ENCODE measurements at regions not wholly inside any gene's neighbourhood (a gene's known extent, or its start where the extent isn't known, plus 50 kb on each side); places are given as distances from the start of the nearest gene placed in this dataset.

GRCh38 chr6:21648475-21649050 lies 55.0 kb downstream of the SOX4 start:
- Mint-ChIP-seq H3K27ac (no peak overlapping the region), H3K4me1 (ENCODE audit: low read depth) (no peaks in the 10 kb centered on the region), H3K9me3 (no peaks in the 10 kb centered on the region), H3K36me3 (no peaks in the 10 kb centered on the region), H3K4me3 (no peak overlapping the region), H3K27me3 (peaks cover 5% of the 10 kb centered on the region)
- ChIA-PET CTCF (no interaction called here), POLR2A (no interaction called here)
- intact Hi-C loops (cut with micrococcal nuclease) = no loop called here
- DNase-seq = no peak

- Mint-ChIP-seq H3K27ac (no peak overlapping the region), H3K4me1 (ENCODE audit: low read depth) (no peaks in the 10 kb centered on the region), H3K27me3 (peaks cover 2% of the 10 kb centered on the region), H3K4me3 (no peak overlapping the region), H3K9me3 (no peaks in the 10 kb centered on the region), H3K36me3 (no peaks in the 10 kb centered on the region)
- no peak for DNase-seq
- intact Hi-C loops (cut with micrococcal nuclease) = no loop called here
- CTCF ChIA-PET = no interaction called here
- POLR2A ChIA-PET = no interaction called here
Observed at GRCh38 chr6:21653323-21653722, 59.8 kb downstream of the SOX4 start.

GRCh38 chr6:21653905-21654304 lies 60.4 kb downstream of the SOX4 start:
- POLR2A ChIA-PET = no interaction called here
- H3K27me3 Mint-ChIP-seq = peaks cover 2% of the 10 kb centered on the region
- intact Hi-C loops (cut with micrococcal nuclease) = no loop called here
- DNase-seq = no peak
- no peaks in the 10 kb centered on the region for H3K9me3 Mint-ChIP-seq
- H3K4me1 Mint-ChIP-seq (ENCODE audit: low read depth) = no peaks in the 10 kb centered on the region
- H3K27ac Mint-ChIP-seq = no peak overlapping the region
- no peak overlapping the region for H3K4me3 Mint-ChIP-seq
- CTCF ChIA-PET = no interaction called here
- no peaks in the 10 kb centered on the region for H3K36me3 Mint-ChIP-seq

GRCh38 chr6:21654361-21654760 lies 60.8 kb downstream of the SOX4 start:
- DNase-seq = no peak
- intact Hi-C loops (cut with micrococcal nuclease) = no loop called here
- CTCF ChIA-PET = no interaction called here
- Mint-ChIP-seq H3K36me3 (no peaks in the 10 kb centered on the region), H3K4me3 (no peak overlapping the region), H3K9me3 (no peaks in the 10 kb centered on the region), H3K27ac (no peak overlapping the region), H3K4me1 (ENCODE audit: low read depth) (no peaks in the 10 kb centered on the region), H3K27me3 (peaks cover 2% of the 10 kb centered on the region)
- POLR2A ChIA-PET = no interaction called here

- Mint-ChIP-seq H3K9me3 (no peaks in the 10 kb centered on the region), H3K27ac (no peak overlapping the region)
- CTCF ChIA-PET = no interaction called here
Observed at GRCh38 chr6:21663966-21664313, 70.4 kb downstream of the SOX4 start.

GRCh38 chr6:21664314-21665109 lies 71.0 kb downstream of the SOX4 start:
- Mint-ChIP-seq H3K36me3 (no peaks in the 10 kb centered on the region), H3K27me3 (peaks cover 58% of the 10 kb centered on the region), H3K4me1 (ENCODE audit: low read depth) (peaks cover 26% of the 10 kb centered on the region), H3K27ac (no peak overlapping the region), H3K9me3 (no peaks in the 10 kb centered on the region), H3K4me3 (no peak overlapping the region)
- intact Hi-C loops (cut with micrococcal nuclease) = loop anchor here (5.0 kb wide), 1 partner anchor 67 kb away; no protein-coding TSS in a partner anchor
- DNase-seq = no peak
- POLR2A ChIA-PET = no interaction called here
- CTCF ChIA-PET = no interaction called here

More at GRCh38 chr6:21663966-21664313, 70.4 kb downstream of the SOX4 start:
- Mint-ChIP-seq H3K36me3 (no peaks in the 10 kb centered on the region), H3K27me3 (peaks cover 54% of the 10 kb centered on the region), H3K4me3 (no peak overlapping the region), H3K4me1 (ENCODE audit: low read depth) (peaks cover 26% of the 10 kb centered on the region)
- POLR2A ChIA-PET = no interaction called here
- intact Hi-C loops (cut with micrococcal nuclease) = no loop called here
- no peak for DNase-seq

- no peaks in the 10 kb centered on the region for H3K36me3 Mint-ChIP-seq
- peaks cover 26% of the 10 kb centered on the region for H3K4me1 Mint-ChIP-seq (ENCODE audit: low read depth)
- peaks cover 58% of the 10 kb centered on the region for H3K27me3 Mint-ChIP-seq
- H3K4me3 Mint-ChIP-seq = no peak overlapping the region
- intact Hi-C loops (cut with micrococcal nuclease) = loop anchor here (5.0 kb wide), 1 partner anchor 68 kb away; no protein-coding TSS in a partner anchor
- CTCF ChIA-PET = no interaction called here
- POLR2A ChIA-PET = no interaction called here
- no peak for DNase-seq
- H3K27ac Mint-ChIP-seq = no peak overlapping the region
- H3K9me3 Mint-ChIP-seq = no peaks in the 10 kb centered on the region
Observed at GRCh38 chr6:21665110-21665391, 71.5 kb downstream of the SOX4 start.

- no peak for DNase-seq
- H3K9me3 Mint-ChIP-seq = no peaks in the 10 kb centered on the region
- ChIA-PET CTCF (no interaction called here), POLR2A (no interaction called here)
- no peak overlapping the region for H3K4me3 Mint-ChIP-seq
- intact Hi-C loops (cut with micrococcal nuclease) = loop anchor here (5.0 kb wide), 1 partner anchor 68 kb away; no protein-coding TSS in a partner anchor
- peaks cover 58% of the 10 kb centered on the region for H3K27me3 Mint-ChIP-seq
- H3K36me3 Mint-ChIP-seq = no peaks in the 10 kb centered on the region
- peaks cover 26% of the 10 kb centered on the region for H3K4me1 Mint-ChIP-seq (ENCODE audit: low read depth)
- no peak overlapping the region for H3K27ac Mint-ChIP-seq
Observed at GRCh38 chr6:21665392-21666200, 72.0 kb downstream of the SOX4 start.

GRCh38 chr6:21666201-21666691 lies 72.7 kb downstream of the SOX4 start:
- peaks cover 26% of the 10 kb centered on the region for H3K4me1 Mint-ChIP-seq (ENCODE audit: low read depth)
- H3K36me3 Mint-ChIP-seq = no peaks in the 10 kb centered on the region
- H3K27me3 Mint-ChIP-seq = peaks cover 57% of the 10 kb centered on the region
- H3K9me3 Mint-ChIP-seq = no peaks in the 10 kb centered on the region
- ChIA-PET CTCF (no interaction called here), POLR2A (no interaction called here)
- H3K27ac Mint-ChIP-seq = no peak overlapping the region
- no peak for DNase-seq
- no peak overlapping the region for H3K4me3 Mint-ChIP-seq
- intact Hi-C loops (cut with micrococcal nuclease) = loop anchor here (5.0 kb wide), 1 partner anchor 69 kb away; no protein-coding TSS in a partner anchor

- POLR2A ChIA-PET = no interaction called here
- H3K9me3 Mint-ChIP-seq = no peaks in the 10 kb centered on the region
- no peak overlapping the region for H3K27ac Mint-ChIP-seq
- no peaks in the 10 kb centered on the region for H3K36me3 Mint-ChIP-seq
- no peak overlapping the region for H3K4me3 Mint-ChIP-seq
- no peak for DNase-seq
- CTCF ChIA-PET = no interaction called here
- H3K27me3 Mint-ChIP-seq = peaks cover 56% of the 10 kb centered on the region
- intact Hi-C loops (cut with micrococcal nuclease) = loop anchor here (5.0 kb wide), 1 partner anchor 70 kb away; no protein-coding TSS in a partner anchor
- H3K4me1 Mint-ChIP-seq (ENCODE audit: low read depth) = peaks cover 26% of the 10 kb centered on the region
Observed at GRCh38 chr6:21666853-21667681, 73.5 kb downstream of the SOX4 start.

GRCh38 chr6:21668795-21669194 lies 75.2 kb downstream of the SOX4 start:
- H3K4me3 Mint-ChIP-seq = no peak overlapping the region
- CTCF ChIA-PET = no interaction called here
- POLR2A ChIA-PET = no interaction called here
- H3K4me1 Mint-ChIP-seq (ENCODE audit: low read depth) = peaks cover 26% of the 10 kb centered on the region
- no peaks in the 10 kb centered on the region for H3K9me3 Mint-ChIP-seq
- no peaks in the 10 kb centered on the region for H3K36me3 Mint-ChIP-seq
- H3K27ac Mint-ChIP-seq = no peak overlapping the region
- intact Hi-C loops (cut with micrococcal nuclease) = loop anchor here (5.0 kb wide), 1 partner anchor 71 kb away; no protein-coding TSS in a partner anchor
- DNase-seq = no peak
- H3K27me3 Mint-ChIP-seq = peaks cover 54% of the 10 kb centered on the region

- intact Hi-C loops (cut with micrococcal nuclease) = no loop called here
- H3K9me3 Mint-ChIP-seq = no peaks in the 10 kb centered on the region
- H3K4me1 Mint-ChIP-seq (ENCODE audit: low read depth) = no peaks in the 10 kb centered on the region
- no peak overlapping the region for H3K27ac Mint-ChIP-seq
- no peak overlapping the region for H3K4me3 Mint-ChIP-seq
- H3K36me3 Mint-ChIP-seq = no peaks in the 10 kb centered on the region
- ChIA-PET POLR2A (no interaction called here), CTCF (no interaction called here)
- H3K27me3 Mint-ChIP-seq = peaks cover 8% of the 10 kb centered on the region
- DNase-seq = no peak
Observed at GRCh38 chr6:21676769-21677168, 83.2 kb downstream of the SOX4 start.
